Smooth muscle cell (in vitro differentiated cells): ENCODE measurements at regions not wholly inside any gene's neighbourhood (a gene's known extent, or its start where the extent isn't known, plus 50 kb on each side); places are given as distances from the start of the nearest gene placed in this dataset.

Source experiments
- DNase-seq: peaks from one replicate; lab custom pipeline; 2025; ENCODE audit not compliant: unreplicated experiment; lab: John Stamatoyannopoulos, UW
- H2AFZ ChIP-seq: fragments of 200-600 bp; sonication (generic); 2 replicates; pipeline ENCODE4 v1.6.0; 2016; ENCODE audit warnings: antibody characterized with exemption, low read depth, mild to moderate bottlenecking
- H3F3A ChIP-seq: fragments of 200-600 bp; sonication (generic); 2 replicates; pipeline ENCODE4 v1.6.0; 2017; ENCODE audit warnings: antibody characterized with exemption, low read depth
- H3K27ac ChIP-seq: fragments of 200-600 bp; sonication (generic); 2 replicates; pipeline ENCODE4 v1.5.1; 2016; ENCODE audit warnings: low read depth, mild to moderate bottlenecking
- H3K27me3 ChIP-seq: fragments of 200-600 bp; sonication (generic); 2 replicates; pipeline ENCODE4 v1.6.1; 2016; ENCODE audit warnings: low read depth, mild to moderate bottlenecking
- H3K36me3 ChIP-seq: fragments of 200-600 bp; sonication (generic); 2 replicates; pipeline ENCODE4 v1.5.1; 2016; ENCODE audit warnings: low read depth
- H3K4me1 ChIP-seq: fragments of 200-600 bp; sonication (generic); 2 replicates; pipeline ENCODE4 v1.5.1; 2016; ENCODE audit warnings: low read depth
- H3K4me2 ChIP-seq: fragments of 200-600 bp; sonication (generic); 2 replicates; pipeline ENCODE4 v1.6.0; 2016; ENCODE audit warnings: mild to moderate bottlenecking
- H3K4me3 ChIP-seq: fragments of 200-600 bp; sonication (generic); 2 replicates; pipeline ENCODE4 v1.5.1; 2016; ENCODE audit warnings: mild to moderate bottlenecking
- H3K79me2 ChIP-seq: fragments of 200-600 bp; sonication (generic); 2 replicates; pipeline ENCODE4 v1.6.0; 2016; ENCODE audit warnings: low read depth, mild to moderate bottlenecking
- H3K9ac ChIP-seq: fragments of 200-600 bp; sonication (generic); 2 replicates; pipeline ENCODE4 v1.6.0; 2016; ENCODE audit warnings: low read depth
- H3K9me3 ChIP-seq: fragments of 200-600 bp; sonication (generic); replicated peaks from 2 replicates; pipeline ENCODE4 v1.5.1; 2016; ENCODE audit warnings: low read depth
- H4K20me1 ChIP-seq: fragments of 200-600 bp; sonication (generic); 2 replicates; pipeline ENCODE4 v1.6.0; 2016; ENCODE audit warnings: low read depth
- CTCF ChIP-seq: fragments of 200-600 bp; sonication (generic); IDR thresholded peaks from 2 replicates; pipeline ENCODE4 v1.5.1; 2017; ENCODE audit warnings: borderline replicate concordance, mild to moderate bottlenecking, antibody characterized with exemption; ENCODE audit not compliant: insufficient read depth, poor library complexity, severe bottlenecking
- WGBS: methylation state at CpG from one replicate; pipeline ENCODE4 v1.1.7; 2016; ENCODE audit warnings: low lambda C conversion rate; 5-methylcytosine and 5-hydroxymethylcytosine counted together

- no peaks in the 10 kb centered on the region for H3K36me3 ChIP-seq
- no peak overlapping the region for H3K4me2 ChIP-seq
- H3F3A ChIP-seq = no peaks in the 10 kb centered on the region
- H3K27ac ChIP-seq = no peak overlapping the region
- no peaks in the 10 kb centered on the region for H3K9me3 ChIP-seq
- no peaks in the 10 kb centered on the region for H4K20me1 ChIP-seq
- 87% methylated on average over 4 of the region's 4 CpGs for WGBS
- no peak for DNase-seq
- H3K9ac ChIP-seq = no peak overlapping the region
- H3K79me2 ChIP-seq = no peaks in the 10 kb centered on the region
- no peak overlapping the region for H2AFZ ChIP-seq
- H3K4me1 ChIP-seq = no peaks in the 10 kb centered on the region
- no peak overlapping the region for H3K4me3 ChIP-seq
- TF ChIP-seq CTCF = no peak
- H3K27me3 ChIP-seq = peaks cover 7% of the 10 kb centered on the region
These were observed 117.8 kb upstream of the GNAO1 start for GRCh38 chr16:56073508-56073907.

- no peak for TF ChIP-seq CTCF
- H3K27ac ChIP-seq = no peak overlapping the region
- H3K4me2 ChIP-seq = no peak overlapping the region
- H3K9ac ChIP-seq = no peak overlapping the region
- no peaks in the 10 kb centered on the region for H3K4me1 ChIP-seq
- DNase-seq = no peak
- no peaks in the 10 kb centered on the region for H3K79me2 ChIP-seq
- H3K4me3 ChIP-seq = no peak overlapping the region
- WGBS = 88% methylated on average over 4 of the region's 4 CpGs
- peaks cover 7% of the 10 kb centered on the region for H3K27me3 ChIP-seq
- no peaks in the 10 kb centered on the region for H3K9me3 ChIP-seq
- no peaks in the 10 kb centered on the region for H4K20me1 ChIP-seq
- no peak overlapping the region for H2AFZ ChIP-seq
- no peaks in the 10 kb centered on the region for H3F3A ChIP-seq
- H3K36me3 ChIP-seq = no peaks in the 10 kb centered on the region
These were observed 119.2 kb upstream of the GNAO1 start for GRCh38 chr16:56072096-56072495.

- no peak for TF ChIP-seq CTCF
- no peaks in the 10 kb centered on the region for H3K4me1 ChIP-seq
- no peak for DNase-seq
- H3K27me3 ChIP-seq = peaks cover 19% of the 10 kb centered on the region
- H3K27ac ChIP-seq = no peak overlapping the region
- WGBS = 86% methylated on average over 3 of the region's 3 CpGs
- H3K36me3 ChIP-seq = no peaks in the 10 kb centered on the region
- no peak overlapping the region for H3K9ac ChIP-seq
- H3K79me2 ChIP-seq = no peaks in the 10 kb centered on the region
- no peaks in the 10 kb centered on the region for H3F3A ChIP-seq
- no peaks in the 10 kb centered on the region for H4K20me1 ChIP-seq
- no peak overlapping the region for H2AFZ ChIP-seq
- H3K9me3 ChIP-seq = no peaks in the 10 kb centered on the region
- H3K4me3 ChIP-seq = no peak overlapping the region
- no peak overlapping the region for H3K4me2 ChIP-seq
These were observed 122.5 kb upstream of the GNAO1 start for GRCh38 chr16:56068816-56069215.

GRCh38 chr16:56068314-56068713 is 123.0 kb upstream of the GNAO1 start:
- TF ChIP-seq CTCF = no peak
- WGBS = 95% methylated on average over 2 of the region's 2 CpGs
- H2AFZ ChIP-seq = no peak overlapping the region

More at GRCh38 chr16:56068314-56068713, 123.0 kb upstream of the GNAO1 start:
- H3K79me2 ChIP-seq = no peaks in the 10 kb centered on the region
- H3K4me2 ChIP-seq = no peak overlapping the region
- peaks cover 19% of the 10 kb centered on the region for H3K27me3 ChIP-seq
- H3K9me3 ChIP-seq = no peaks in the 10 kb centered on the region
- H3K9ac ChIP-seq = no peak overlapping the region
- H4K20me1 ChIP-seq = no peaks in the 10 kb centered on the region
- H3K27ac ChIP-seq = no peak overlapping the region
- no peaks in the 10 kb centered on the region for H3K4me1 ChIP-seq
- H3K4me3 ChIP-seq = no peak overlapping the region
- no peak for DNase-seq
- no peaks in the 10 kb centered on the region for H3F3A ChIP-seq
- no peaks in the 10 kb centered on the region for H3K36me3 ChIP-seq
